ENCODE measurements at regions not wholly inside any gene's neighbourhood (a gene's known extent, or its start where the extent isn't known, plus 50 kb on each side); places are given as distances from the start of the nearest gene placed in this dataset.

DNA sequence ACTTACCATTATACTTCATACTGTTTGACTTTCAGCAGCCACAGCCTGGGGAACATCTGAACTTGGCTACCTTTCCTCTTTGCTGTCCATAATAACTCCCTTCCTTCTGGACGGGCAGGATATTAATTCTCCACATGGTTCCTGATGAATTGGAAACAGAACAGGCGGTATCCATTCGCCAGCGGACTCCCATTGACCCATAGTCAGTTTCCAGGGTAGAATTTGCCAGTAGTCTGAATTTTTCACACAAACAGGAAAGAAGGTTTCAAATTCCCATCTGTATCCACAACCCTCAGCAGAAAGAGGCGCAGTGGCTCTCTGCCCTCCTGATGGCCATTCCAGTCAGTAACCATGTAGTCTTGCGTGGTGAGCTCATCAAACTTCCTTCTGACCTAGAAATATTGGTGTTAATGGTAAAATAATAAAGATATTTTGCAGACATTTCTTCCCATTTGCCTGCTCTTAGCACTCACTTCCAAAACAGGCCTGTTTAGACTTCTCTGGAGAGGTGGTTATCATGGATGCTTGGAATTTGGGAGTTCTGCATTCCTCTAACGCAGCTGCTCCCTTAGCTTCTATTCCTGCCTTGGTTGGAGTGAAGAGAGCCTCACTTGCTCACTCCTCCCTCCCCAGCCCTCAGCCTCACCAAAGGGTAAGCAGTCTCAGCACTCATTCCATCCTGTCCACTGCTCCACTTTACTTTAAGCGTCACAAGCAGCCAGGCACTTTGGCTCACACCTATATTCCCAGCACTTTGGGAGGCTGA lies 75.0 kb upstream of the OXGR1 start:
- Histone ChIP-seq H3K4me3 (no peak overlapping the region), H3K4me1 (ENCODE audit: low read depth) (no peaks in the 10 kb centered on the region), H3K27ac (no peak overlapping the region), H3K9me3 (ENCODE audit: low read depth) (no peaks in the 10 kb centered on the region), H3K27me3 (no peaks in the 10 kb centered on the region), H3K36me3 (no peaks in the 10 kb centered on the region)
- TF ChIP-seq, protein P1, sequence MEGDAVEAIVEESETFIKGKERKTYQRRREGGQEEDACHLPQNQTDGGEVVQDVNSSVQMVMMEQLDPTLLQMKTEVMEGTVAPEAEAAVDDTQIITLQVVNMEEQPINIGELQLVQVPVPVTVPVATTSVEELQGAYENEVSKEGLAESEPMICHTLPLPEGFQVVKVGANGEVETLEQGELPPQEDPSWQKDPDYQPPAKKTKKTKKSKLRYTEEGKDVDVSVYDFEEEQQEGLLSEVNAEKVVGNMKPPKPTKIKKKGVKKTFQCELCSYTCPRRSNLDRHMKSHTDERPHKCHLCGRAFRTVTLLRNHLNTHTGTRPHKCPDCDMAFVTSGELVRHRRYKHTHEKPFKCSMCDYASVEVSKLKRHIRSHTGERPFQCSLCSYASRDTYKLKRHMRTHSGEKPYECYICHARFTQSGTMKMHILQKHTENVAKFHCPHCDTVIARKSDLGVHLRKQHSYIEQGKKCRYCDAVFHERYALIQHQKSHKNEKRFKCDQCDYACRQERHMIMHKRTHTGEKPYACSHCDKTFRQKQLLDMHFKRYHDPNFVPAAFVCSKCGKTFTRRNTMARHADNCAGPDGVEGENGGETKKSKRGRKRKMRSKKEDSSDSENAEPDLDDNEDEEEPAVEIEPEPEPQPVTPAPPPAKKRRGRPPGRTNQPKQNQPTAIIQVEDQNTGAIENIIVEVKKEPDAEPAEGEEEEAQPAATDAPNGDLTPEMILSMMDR (IDR thresholded peaks at IDR 0.05; ENCODE audit: low read depth, low read length), result no peak
- no peak for DNase-seq (ENCODE audit: low read depth in 1 of 2, low spot score in 1 of 2)

DNA sequence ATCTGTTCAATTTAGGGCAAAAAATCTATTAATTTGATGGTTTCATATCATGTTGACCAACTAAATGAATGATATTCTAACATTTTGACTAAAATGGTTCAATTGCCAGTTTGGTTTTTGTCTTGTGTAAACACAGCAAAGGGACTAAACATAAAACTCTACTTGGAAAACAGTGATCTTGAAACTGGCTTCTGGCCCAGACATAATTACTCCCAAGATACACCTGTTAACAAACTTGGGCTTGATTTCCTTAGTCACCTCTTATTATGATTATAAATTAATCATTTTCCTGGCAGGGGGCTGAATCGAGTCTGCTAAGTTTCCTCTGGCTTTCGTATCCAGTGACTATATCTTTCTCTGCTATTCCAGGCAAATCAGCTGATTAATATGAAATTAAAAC lies 78.0 kb upstream of the OXGR1 start:
- Histone ChIP-seq H3K27me3 (no peaks in the 10 kb centered on the region), H3K36me3 (no peaks in the 10 kb centered on the region), H3K4me3 (no peak overlapping the region), H3K4me1 (ENCODE audit: low read depth) (no peaks in the 10 kb centered on the region), H3K9me3 (ENCODE audit: low read depth) (no peaks in the 10 kb centered on the region), H3K27ac (no peak overlapping the region)
- DNase-seq (ENCODE audit: low read depth in 1 of 2, low spot score in 1 of 2), result no peak
- TF ChIP-seq, protein P1 (IDR thresholded peaks at IDR 0.05; ENCODE audit: low read depth, low read length), result no peak

DNA sequence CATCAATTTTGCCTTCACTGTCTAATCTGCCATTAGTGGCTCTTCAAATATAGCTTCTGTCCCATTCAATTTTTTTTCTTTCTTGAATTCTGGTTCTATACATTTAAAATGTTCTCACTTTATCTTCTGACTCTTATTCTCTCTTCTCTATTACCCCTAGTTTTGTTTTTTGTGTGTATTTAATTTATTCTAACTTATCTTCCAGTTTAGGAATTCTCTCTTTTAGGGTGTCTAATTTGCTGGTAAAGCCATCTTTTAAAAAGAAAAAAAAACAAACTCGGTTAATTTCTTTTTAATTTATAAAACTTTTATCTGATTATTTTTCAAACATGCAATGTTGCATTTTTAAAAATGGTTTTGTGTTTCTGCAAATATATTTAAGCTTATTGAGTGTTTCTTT lies 80.3 kb upstream of the OXGR1 start:
- no peaks in the 10 kb centered on the region for H3K27me3 ChIP-seq
- TF ChIP-seq, protein P1 (IDR thresholded peaks at IDR 0.05; ENCODE audit: low read depth, low read length), result no peak
- H3K4me1 ChIP-seq (ENCODE audit: low read depth), result no peaks in the 10 kb centered on the region
- no peaks in the 10 kb centered on the region for H3K9me3 ChIP-seq (ENCODE audit: low read depth)
- no peak overlapping the region for H3K4me3 ChIP-seq
- DNase-seq (ENCODE audit: low read depth in 1 of 2, low spot score in 1 of 2), result no peak
- no peak overlapping the region for H3K27ac ChIP-seq
- H3K36me3 ChIP-seq, result no peaks in the 10 kb centered on the region

DNA sequence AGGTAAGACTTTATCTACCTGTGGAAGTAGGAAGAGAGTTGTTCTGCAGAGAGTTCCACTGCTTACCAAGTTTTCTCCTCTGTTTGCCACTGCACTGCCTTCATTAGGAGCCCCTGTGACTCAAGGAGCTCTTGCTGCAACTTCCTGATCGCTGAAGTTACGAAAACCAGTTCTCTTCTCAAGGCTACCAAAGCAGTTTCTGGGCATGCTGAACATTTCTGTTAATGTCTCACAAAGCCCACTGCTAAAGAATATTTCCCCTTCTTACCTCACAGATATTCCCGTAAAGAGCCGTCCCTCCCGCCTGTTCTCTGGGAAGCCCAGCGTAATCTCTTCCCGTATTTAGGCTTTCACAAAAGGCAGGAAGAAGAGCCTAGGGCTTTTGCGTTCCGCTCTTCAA lies 82.6 kb upstream of the OXGR1 start:
- H3K4me1 ChIP-seq (ENCODE audit: low read depth), result no peaks in the 10 kb centered on the region
- DNase-seq (ENCODE audit: low read depth in 1 of 2, low spot score in 1 of 2), result peak in 1 of 2 donors; percentile 76
- H3K4me3 ChIP-seq, result no peak overlapping the region
- TF ChIP-seq, protein P1 (IDR thresholded peaks at IDR 0.05; ENCODE audit: low read depth, low read length), result no peak
- no peaks in the 10 kb centered on the region for H3K9me3 ChIP-seq (ENCODE audit: low read depth)
- H3K27ac ChIP-seq, result no peak overlapping the region
- H3K27me3 ChIP-seq, result no peaks in the 10 kb centered on the region
- H3K36me3 ChIP-seq, result no peaks in the 10 kb centered on the region

DNA sequence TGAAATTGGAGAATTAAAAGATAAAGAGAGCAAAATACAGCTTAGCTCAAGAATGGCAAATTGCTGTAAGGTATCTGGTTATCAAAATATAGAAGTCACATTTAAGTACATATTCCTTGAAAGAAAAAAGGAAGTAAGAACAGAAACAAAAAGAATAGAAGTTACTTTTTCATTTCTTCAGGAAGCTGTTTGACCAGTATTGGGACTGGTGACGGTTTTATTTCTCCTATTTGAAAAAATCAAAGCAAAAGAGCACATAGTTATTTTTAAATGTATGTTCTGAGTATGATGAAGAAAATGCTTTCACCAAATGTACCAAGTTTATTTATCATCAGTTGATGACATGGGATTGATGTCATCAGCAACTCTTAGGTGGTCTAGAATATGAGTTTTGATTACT lies 83.1 kb upstream of the OXGR1 start:
- Histone ChIP-seq H3K4me3 (no peak overlapping the region), H3K27ac (no peak overlapping the region), H3K36me3 (no peaks in the 10 kb centered on the region), H3K4me1 (ENCODE audit: low read depth) (no peaks in the 10 kb centered on the region), H3K9me3 (ENCODE audit: low read depth) (no peaks in the 10 kb centered on the region), H3K27me3 (no peaks in the 10 kb centered on the region)
- DNase-seq (ENCODE audit: low read depth in 1 of 2, low spot score in 1 of 2), result no peak
- TF ChIP-seq, protein P1 (IDR thresholded peaks at IDR 0.05; ENCODE audit: low read depth, low read length), result no peak
